SU-DHL-6 (cell line): ENCODE measurements at regions not wholly inside any gene's neighbourhood (a gene's known extent, or its start where the extent isn't known, plus 50 kb on each side); places are given as distances from the start of the nearest gene placed in this dataset.

Source experiments
- H2AFZ ChIP-seq: fragments of 200-600 bp; sonication (generic); 2 replicates; pipeline ENCODE4 v1.6.1; 2014; ENCODE audit warnings: low read depth, mild to moderate bottlenecking, moderate library complexity, mixed read lengths, antibody characterized with exemption, low read length; ENCODE audit not compliant: severe bottlenecking
- H3F3A ChIP-seq: fragments of 200-600 bp; shearing (Covaris generic); 2 replicates; pipeline ENCODE4 v1.6.0; 2016; ENCODE audit warnings: antibody characterized with exemption, mild to moderate bottlenecking; ENCODE audit not compliant: insufficient read depth
- H3K27ac ChIP-seq: fragments of 200-600 bp; sonication (generic); 2 replicates; pipeline ENCODE4 v1.5.1; 2016; ENCODE audit warnings: low read depth, mild to moderate bottlenecking, low read length, moderate library complexity, mixed read lengths
- H3K27me3 ChIP-seq: fragments of 200-600 bp; sonication (generic), shearing (Covaris generic); 2 replicates; pipeline ENCODE4 v1.6.0; 2014; ENCODE audit warnings: mild to moderate bottlenecking, low read length
- H3K36me3 ChIP-seq: fragments of 200-600 bp; sonication (generic); 2 replicates; pipeline ENCODE4 v1.6.1; 2014; ENCODE audit warnings: mild to moderate bottlenecking, low read length, mixed read lengths
- H3K4me2 ChIP-seq: fragments of 300-600, 200-600 bp; shearing (Covaris generic), sonication (generic); 2 replicates; pipeline ENCODE4 v1.6.0; 2014; ENCODE audit warnings: low read length, low read depth, mild to moderate bottlenecking; ENCODE audit not compliant: poor library complexity, severe bottlenecking
- H3K4me3 ChIP-seq: fragments of 200-600 bp; sonication (generic); 2 replicates; pipeline ENCODE4 v1.5.1; 2014; ENCODE audit warnings: antibody characterized with exemption, low read length, mild to moderate bottlenecking, mixed read lengths; ENCODE audit not compliant: insufficient read depth, poor library complexity, severe bottlenecking
- H3K79me2 ChIP-seq: fragments of 200-600 bp; sonication (generic); 2 replicates; pipeline ENCODE4 v1.6.1; 2014; ENCODE audit warnings: mild to moderate bottlenecking, low read length, moderate library complexity; ENCODE audit not compliant: insufficient read depth
- H3K9ac ChIP-seq: fragments of 200-600 bp; sonication (generic); 2 replicates; pipeline ENCODE4 v1.7.0; 2014; ENCODE audit warnings: mild to moderate bottlenecking, low read length
- H3K9me2 ChIP-seq: fragments of 200-600 bp; sonication (generic); replicated peaks from 2 replicates; pipeline ENCODE4 v1.6.1; 2014; ENCODE audit warnings: low read length; ENCODE audit not compliant: insufficient read depth
- H3K9me3 ChIP-seq: fragments of 200-600 bp; sonication (generic); 2 replicates; pipeline ENCODE4 v1.6.1; 2014; ENCODE audit warnings: low read length, mixed read lengths; ENCODE audit not compliant: insufficient read depth
- H4K20me1 ChIP-seq: fragments of 200-600 bp; sonication (generic); 2 replicates; pipeline ENCODE4 v1.6.1; 2014; ENCODE audit warnings: low read depth, mild to moderate bottlenecking, antibody characterized with exemption, low read length, moderate library complexity, mixed read lengths
- CTCF ChIP-seq: fragments of 200-600 bp; sonication (generic); IDR thresholded peaks from one replicate; pipeline ENCODE4 v1.5.1; 2017; ENCODE audit warnings: antibody characterized with exemption, mild to moderate bottlenecking, low read length, moderate library complexity; ENCODE audit not compliant: insufficient read depth, poor library complexity, severe bottlenecking
- EZH2phosphoT487 ChIP-seq: fragments of 200-600 bp; sonication (generic), shearing (Covaris generic); conservative IDR thresholded peaks from 2 replicates; pipeline ENCODE4 v1.6.1; 2018; ENCODE audit warnings: mild to moderate bottlenecking, antibody characterized with exemption, low read length, moderate library complexity, mixed read lengths

GRCh38 chr10:125568156-125568555 lies 114.8 kb downstream of the TEX36 start:
- H3K9ac ChIP-seq: no peak overlapping the region
- H2AFZ ChIP-seq: no peak overlapping the region
- no peak for TF ChIP-seq CTCF
- TF ChIP-seq EZH2phosphoT487: no peak
- no peak overlapping the region for H3K4me3 ChIP-seq
- H4K20me1 ChIP-seq: no peaks in the 10 kb centered on the region
- H3K9me2 ChIP-seq: no peaks in the 10 kb centered on the region
- no peaks in the 10 kb centered on the region for H3F3A ChIP-seq
- no peaks in the 10 kb centered on the region for H3K79me2 ChIP-seq
- no peak overlapping the region for H3K27ac ChIP-seq
- no peaks in the 10 kb centered on the region for H3K27me3 ChIP-seq
- H3K4me2 ChIP-seq: no peak overlapping the region
- H3K9me3 ChIP-seq: no peaks in the 10 kb centered on the region
- no peaks in the 10 kb centered on the region for H3K36me3 ChIP-seq

GRCh38 chr10:125567529-125567928 lies 115.4 kb downstream of the TEX36 start:
- no peaks in the 10 kb centered on the region for H3K79me2 ChIP-seq
- TF ChIP-seq EZH2phosphoT487: no peak
- TF ChIP-seq CTCF: no peak
- H4K20me1 ChIP-seq: no peaks in the 10 kb centered on the region
- no peaks in the 10 kb centered on the region for H3F3A ChIP-seq
- no peak overlapping the region for H3K9ac ChIP-seq
- H3K27ac ChIP-seq: no peak overlapping the region
- H3K36me3 ChIP-seq: no peaks in the 10 kb centered on the region
- H2AFZ ChIP-seq: no peak overlapping the region
- H3K27me3 ChIP-seq: no peaks in the 10 kb centered on the region
- H3K9me2 ChIP-seq: no peaks in the 10 kb centered on the region
- H3K4me3 ChIP-seq: no peak overlapping the region
- H3K4me2 ChIP-seq: no peak overlapping the region
- H3K9me3 ChIP-seq: no peaks in the 10 kb centered on the region

- H3K27ac ChIP-seq: no peak overlapping the region
- no peaks in the 10 kb centered on the region for H3F3A ChIP-seq
- TF ChIP-seq EZH2phosphoT487 (no peak), CTCF (no peak)
- H3K79me2 ChIP-seq: no peaks in the 10 kb centered on the region
- H2AFZ ChIP-seq: no peak overlapping the region
- no peaks in the 10 kb centered on the region for H3K36me3 ChIP-seq
- no peak overlapping the region for H3K4me3 ChIP-seq
- no peaks in the 10 kb centered on the region for H3K27me3 ChIP-seq
- no peak overlapping the region for H3K4me2 ChIP-seq
- no peak overlapping the region for H3K9ac ChIP-seq
- H3K9me2 ChIP-seq: no peaks in the 10 kb centered on the region
- H3K9me3 ChIP-seq: no peaks in the 10 kb centered on the region
- H4K20me1 ChIP-seq: no peaks in the 10 kb centered on the region
Measured at GRCh38 chr10:125565046-125565445, 117.9 kb downstream of the TEX36 start.

- H4K20me1 ChIP-seq: no peaks in the 10 kb centered on the region
- no peak overlapping the region for H3K4me3 ChIP-seq
- H3F3A ChIP-seq: no peaks in the 10 kb centered on the region
- no peak for TF ChIP-seq EZH2phosphoT487
- no peak for TF ChIP-seq CTCF
- no peak overlapping the region for H3K27ac ChIP-seq
- H3K9me3 ChIP-seq: no peaks in the 10 kb centered on the region
- H3K36me3 ChIP-seq: no peaks in the 10 kb centered on the region
- no peak overlapping the region for H3K9ac ChIP-seq
- H3K4me2 ChIP-seq: no peak overlapping the region
- H3K79me2 ChIP-seq: no peaks in the 10 kb centered on the region
- H2AFZ ChIP-seq: no peak overlapping the region
- H3K9me2 ChIP-seq: no peaks in the 10 kb centered on the region
- H3K27me3 ChIP-seq: no peaks in the 10 kb centered on the region
Measured at GRCh38 chr10:125564570-125564969, 118.4 kb downstream of the TEX36 start.
